ENCODE measurements at regions not wholly inside any gene's neighbourhood (a gene's known extent, or its start where the extent isn't known, plus 50 kb on each side); places are given as distances from the start of the nearest gene placed in this dataset.

GRCh38 chr10:33635967-33636515, 301.6 kb upstream of the NRP1 start:
- no peak for TF ChIP-seq EZH2phosphoT487 (IDR thresholded peaks at IDR 0.05; ENCODE audit: insufficient read depth, low read depth)
- no peak for TF ChIP-seq EZH2 (IDR thresholded peaks at IDR 0.05; ENCODE audit: insufficient read depth, poor library complexity, severe bottlenecking)
